Adrenal gland (tissue), 9 donors: ENCODE measurements at regions not wholly inside any gene's neighbourhood (a gene's known extent, or its start where the extent isn't known, plus 50 kb on each side); places are given as distances from the start of the nearest gene placed in this dataset.

Experiments used
- DNase-seq, 7 donors: peaks; one replicate each; pipeline ENCODE4 v3.0.0-alpha.2; 2019 to 2020
- H3K27ac ChIP-seq, 5 donors: fragments of 200-600 bp; sonication (generic) in 4 of 5; 1 replicate in 3 of 5; 2 replicates in 2 of 5; pipeline versions ENCODE4 v1.5.1 to v1.8.0; 2016 to 2020; ENCODE audit warnings: mild to moderate bottlenecking in 1 of 5
- H3K27me3 ChIP-seq: fragments of 200-600 bp; 2 replicates; pipeline ENCODE4 v1.8.0; 2021
- H3K36me3 ChIP-seq, 2 donors: fragments of 200-600 bp; replicated peaks in 1 of 2; 1 replicate in 1 of 2; 2 replicates in 1 of 2; pipeline versions ENCODE4 v1.5.1 to v1.8.0; 2018 to 2022
- H3K4me1 ChIP-seq, 2 donors: fragments of 200-600 bp; replicated peaks in 1 of 2; 1 replicate in 1 of 2; 2 replicates in 1 of 2; pipeline versions ENCODE4 v1.5.1 to v1.8.0; 2018 to 2021
- H3K4me3 ChIP-seq, 4 donors: fragments of 200-600 bp; sonication (generic) in 3 of 4; one replicate each; pipeline ENCODE4 v1.5.1; 2016 to 2018
- H3K9me3 ChIP-seq, 3 donors: fragments of 200-600 bp; sonication (generic) in 1 of 3; replicated peaks in 1 of 3; 1 replicate in 2 of 3; 2 replicates in 1 of 3; pipeline versions ENCODE4 v1.5.1 to v1.8.0; 2016 to 2021
- POLR2A ChIP-seq, 2 donors: fragments of 450-650 bp; IDR thresholded peaks; one replicate each; pipeline ENCODE4 v1.6.1; 2017; ENCODE audit warnings: antibody characterized with exemption in 2 of 2, mild to moderate bottlenecking in 2 of 2, moderate library complexity in 1 of 2
- WGBS, 4 donors: extraction: QIAGEN DNeasy Blood & Tissue Kit in 2 of 4; methylation state at CpG; one replicate each; pipeline versions ENCODE4 v1.1.5 to v1.1.7; 2013 to 2017; 5-methylcytosine and 5-hydroxymethylcytosine counted together
- intact Hi-C, 2 donors: fragments of 100-400 bp; cut with DNase I; formaldehyde crosslinking; loops; one replicate each; pipeline versions ENCODE4 v1.14.1 to v1.15.0; 2022 to 2023
- TF ChIP-seq, protein P1 (sequence below), 6 experiments: fragments of 450-650 bp in 4 of 6; fragments of 200-600 bp in 2 of 6; sonication (generic) in 1 of 6; IDR thresholded peaks; 1 replicate in 5 of 6; 2 replicates in 1 of 6; pipeline versions ENCODE4 v1.5.1 to v1.8.0; 2016 to 2021; ENCODE audit warnings: antibody characterized with exemption in 6 of 6, mild to moderate bottlenecking in 2 of 6, moderate library complexity in 1 of 6
- donor health status: healthy with polysubstance abuse.
- donor health status: Bipolar disorder and iron deficiency.
- donor health status: DM: yes; HTN: yes; CAD: no.
- donor health status: DM: no; HTN: no; CAD: no.
- donor health status: DM: no; HTN: no; CAD: no.

GRCh38 chr18:78448591-78448990, 531.0 kb upstream of the SALL3 start:
- H3K36me3 ChIP-seq = no peaks in the 10 kb centered on the region
- 84 to 94% (median 90%) methylated on average over 2 to 3 of the region's 3 CpGs for WGBS, 4 donors
- no peak overlapping the region for H3K4me3 ChIP-seq
- H3K9me3 ChIP-seq = no peaks in the 10 kb centered on the region
- no peaks in the 10 kb centered on the region for H3K4me1 ChIP-seq
- H3K27me3 ChIP-seq = no peaks in the 10 kb centered on the region
- TF ChIP-seq, protein P1, sequence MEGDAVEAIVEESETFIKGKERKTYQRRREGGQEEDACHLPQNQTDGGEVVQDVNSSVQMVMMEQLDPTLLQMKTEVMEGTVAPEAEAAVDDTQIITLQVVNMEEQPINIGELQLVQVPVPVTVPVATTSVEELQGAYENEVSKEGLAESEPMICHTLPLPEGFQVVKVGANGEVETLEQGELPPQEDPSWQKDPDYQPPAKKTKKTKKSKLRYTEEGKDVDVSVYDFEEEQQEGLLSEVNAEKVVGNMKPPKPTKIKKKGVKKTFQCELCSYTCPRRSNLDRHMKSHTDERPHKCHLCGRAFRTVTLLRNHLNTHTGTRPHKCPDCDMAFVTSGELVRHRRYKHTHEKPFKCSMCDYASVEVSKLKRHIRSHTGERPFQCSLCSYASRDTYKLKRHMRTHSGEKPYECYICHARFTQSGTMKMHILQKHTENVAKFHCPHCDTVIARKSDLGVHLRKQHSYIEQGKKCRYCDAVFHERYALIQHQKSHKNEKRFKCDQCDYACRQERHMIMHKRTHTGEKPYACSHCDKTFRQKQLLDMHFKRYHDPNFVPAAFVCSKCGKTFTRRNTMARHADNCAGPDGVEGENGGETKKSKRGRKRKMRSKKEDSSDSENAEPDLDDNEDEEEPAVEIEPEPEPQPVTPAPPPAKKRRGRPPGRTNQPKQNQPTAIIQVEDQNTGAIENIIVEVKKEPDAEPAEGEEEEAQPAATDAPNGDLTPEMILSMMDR (IDR thresholded peaks at IDR 0.05) = no peak
- no peak for TF ChIP-seq POLR2A (IDR thresholded peaks at IDR 0.05)
- intact Hi-C loops = no loop called here
- H3K27ac ChIP-seq = no peak overlapping the region
- DNase-seq = no peak

GRCh38 chr18:78454221-78454620, 525.4 kb upstream of the SALL3 start:
- intact Hi-C loops = no loop called here
- Histone ChIP-seq H3K27me3 (no peaks in the 10 kb centered on the region), H3K27ac (no peak overlapping the region), H3K4me3 (no peak overlapping the region), H3K9me3 (no peaks in the 10 kb centered on the region), H3K36me3 (no peaks in the 10 kb centered on the region), H3K4me1 (no peaks in the 10 kb centered on the region)
- no peak for TF ChIP-seq POLR2A (IDR thresholded peaks at IDR 0.05)
- TF ChIP-seq, protein P1 (IDR thresholded peaks at IDR 0.05) = no peak
- no peak for DNase-seq
- WGBS, 4 donors = 64 to 72% (median 68%) methylated on average over 9 of the region's 9 CpGs

DNA sequence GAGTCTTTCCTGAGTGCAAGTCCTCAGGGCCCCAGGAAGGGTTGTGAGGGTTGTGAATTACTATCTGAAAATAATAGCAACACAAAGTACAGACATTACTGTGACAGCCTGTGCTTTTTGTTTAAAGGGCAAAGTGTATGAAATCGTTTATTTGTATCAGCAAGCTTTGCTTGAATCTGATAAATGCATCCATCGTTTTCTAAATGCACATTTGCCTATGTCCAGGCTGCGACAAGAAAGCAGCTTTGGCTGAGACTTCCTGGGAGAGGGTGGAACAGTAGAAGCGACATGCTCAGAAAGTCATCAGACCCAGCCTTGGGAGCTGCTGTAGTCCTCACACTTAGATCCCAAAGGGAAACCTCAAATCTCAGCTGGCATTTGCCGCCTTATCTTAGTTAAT, 524.2 kb upstream of the SALL3 start:
- H3K27me3 ChIP-seq = no peaks in the 10 kb centered on the region

DNA sequence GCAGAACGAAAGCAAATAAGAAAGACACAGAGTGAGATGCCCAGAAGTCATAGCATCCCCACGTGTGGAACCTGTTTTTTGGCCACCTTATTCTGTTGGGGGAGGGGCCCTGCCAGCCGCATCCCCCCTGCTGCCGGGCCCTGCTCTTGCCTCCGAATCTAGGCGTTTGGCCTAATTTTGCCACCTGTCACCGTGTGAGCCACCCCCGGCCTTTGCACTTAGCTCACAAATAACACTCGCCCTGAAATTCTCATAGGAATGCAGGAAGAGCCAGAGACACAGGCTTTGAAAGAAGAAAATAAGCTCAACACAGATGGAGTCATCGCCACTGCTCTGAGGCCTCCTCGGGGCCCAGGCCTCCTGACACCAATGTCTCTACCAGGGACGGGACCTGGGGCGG, 522.6 kb upstream of the SALL3 start:
- H3K9me3 ChIP-seq = no peaks in the 10 kb centered on the region
- 62 to 76% (median 69%) methylated on average over 12 to 13 of the region's 13 CpGs for WGBS, 4 donors
- TF ChIP-seq, protein P1 (IDR thresholded peaks at IDR 0.05) = no peak
- TF ChIP-seq POLR2A (IDR thresholded peaks at IDR 0.05) = no peak
- H3K27me3 ChIP-seq = no peaks in the 10 kb centered on the region
- no peaks in the 10 kb centered on the region for H3K4me1 ChIP-seq
- intact Hi-C loops = no loop called here
- no peak overlapping the region for H3K4me3 ChIP-seq
- H3K27ac ChIP-seq = no peak overlapping the region
- DNase-seq = no peak
- no peaks in the 10 kb centered on the region for H3K36me3 ChIP-seq

More for the DNA sequence above, 524.2 kb upstream of the SALL3 start:
- intact Hi-C loops = no loop called here
- Histone ChIP-seq H3K27ac (no peak overlapping the region), H3K4me1 (no peaks in the 10 kb centered on the region), H3K36me3 (no peaks in the 10 kb centered on the region), H3K9me3 (no peaks in the 10 kb centered on the region), H3K4me3 (no peak overlapping the region)
- no peak for TF ChIP-seq POLR2A (IDR thresholded peaks at IDR 0.05)
- TF ChIP-seq, protein P1 (IDR thresholded peaks at IDR 0.05) = no peak
- 72 to 89% (median 79%) methylated on average over 5 of the region's 5 CpGs for WGBS, 4 donors
- DNase-seq = no peak
